Lower leg skin (tissue), 3 donors: ENCODE measurements at regions not wholly inside any gene's neighbourhood (a gene's known extent, or its start where the extent isn't known, plus 50 kb on each side); places are given as distances from the start of the nearest gene placed in this dataset.

Experiments
- CTCF ChIP-seq, 3 donors: fragments of 450-650 bp; IDR thresholded peaks; one replicate each; pipeline ENCODE4 v1.5.1; 2016; ENCODE audit warnings: antibody characterized with exemption in 3 of 3, mild to moderate bottlenecking in 3 of 3, moderate library complexity in 2 of 3
- POLR2A ChIP-seq, 2 donors: fragments of 450-650 bp; IDR thresholded peaks; one replicate each; pipeline ENCODE4 v1.6.1; 2016 to 2017; ENCODE audit warnings: antibody characterized with exemption in 2 of 2, mild to moderate bottlenecking in 1 of 2, moderate library complexity in 1 of 2

DNA sequence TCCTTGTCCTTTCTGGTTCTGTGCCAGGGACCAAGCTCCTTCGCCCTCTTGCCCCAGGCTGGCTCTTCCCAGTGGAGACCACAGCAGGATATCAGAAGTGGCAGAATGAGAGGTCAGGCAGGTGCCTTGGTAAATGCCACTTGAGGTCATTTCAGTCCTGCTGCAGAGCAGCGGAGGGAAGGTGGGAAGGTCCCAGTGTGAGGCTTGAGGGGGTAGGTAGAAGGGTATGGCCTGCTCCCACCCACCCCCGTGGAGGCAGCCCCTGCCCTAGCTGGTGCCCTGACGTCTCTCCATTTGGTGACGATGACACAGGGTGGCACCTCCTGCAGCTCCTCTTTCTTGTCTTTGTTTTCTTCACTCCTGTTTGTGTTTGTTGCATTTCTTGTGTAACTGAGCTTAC, 538.8 kb downstream of the TCERG1L start:
- TF ChIP-seq POLR2A (IDR thresholded peaks at IDR 0.05) = no peak
- no peak for TF ChIP-seq CTCF (IDR thresholded peaks at IDR 0.05)
